ENCODE measurements at regions not wholly inside any gene's neighbourhood (a gene's known extent, or its start where the extent isn't known, plus 50 kb on each side); places are given as distances from the start of the nearest gene placed in this dataset.
"Not testable (repeated sequence)": the region's sequence is repeated elsewhere in the genome, so short reads cannot be mapped to it uniquely, and the experiment has no call there.

GRCh38 chr6:130557481-130558112, 191.8 kb downstream of the TMEM200A start:
- Histone ChIP-seq H3K4me3 (replicated peaks; ENCODE audit: low read depth, low read length) (no peak overlapping the region), H3K36me3 (ENCODE audit: control insufficient read depth, insufficient read depth, low read length) (no peaks in the 10 kb centered on the region), H3K27me3 (replicated peaks; ENCODE audit: control insufficient read depth, insufficient read depth, low read length) (no peaks in the 10 kb centered on the region)
- TF ChIP-seq CTCF (IDR thresholded peaks at IDR 0.05; ENCODE audit: insufficient read depth, low read length, poor library complexity, severe bottlenecking): no peak
- DNase-seq (ENCODE audit: extremely low read depth, insufficient read length): peak; percentile 45

- H3K27me3 ChIP-seq (replicated peaks; ENCODE audit: control insufficient read depth, insufficient read depth, low read length): no peaks in the 10 kb centered on the region
- no peak for DNase-seq (ENCODE audit: extremely low read depth, insufficient read length)
- H3K36me3 ChIP-seq (ENCODE audit: control insufficient read depth, insufficient read depth, low read length): no peaks in the 10 kb centered on the region
- TF ChIP-seq CTCF (IDR thresholded peaks at IDR 0.05; ENCODE audit: insufficient read depth, low read length, poor library complexity, severe bottlenecking): no peak
- no peak overlapping the region for H3K4me3 ChIP-seq (replicated peaks; ENCODE audit: low read depth, low read length)
Observed at GRCh38 chr6:130558131-130558530, 192.3 kb downstream of the TMEM200A start.

- TF ChIP-seq CTCF (IDR thresholded peaks at IDR 0.05; ENCODE audit: insufficient read depth, low read length, poor library complexity, severe bottlenecking): no peak
- Histone ChIP-seq H3K4me3 (replicated peaks; ENCODE audit: low read depth, low read length) (no peak overlapping the region), H3K36me3 (ENCODE audit: control insufficient read depth, insufficient read depth, low read length) (no peaks in the 10 kb centered on the region), H3K27me3 (replicated peaks; ENCODE audit: control insufficient read depth, insufficient read depth, low read length) (no peaks in the 10 kb centered on the region)
- DNase-seq (ENCODE audit: extremely low read depth, insufficient read length): no peak
Observed at GRCh38 chr6:130559166-130559565, 193.3 kb downstream of the TMEM200A start.

- no peaks in the 10 kb centered on the region for H3K36me3 ChIP-seq (ENCODE audit: control insufficient read depth, insufficient read depth, low read length)
- no peak for DNase-seq (ENCODE audit: extremely low read depth, insufficient read length)
- no peaks in the 10 kb centered on the region for H3K27me3 ChIP-seq (replicated peaks; ENCODE audit: control insufficient read depth, insufficient read depth, low read length)
- no peak overlapping the region for H3K4me3 ChIP-seq (replicated peaks; ENCODE audit: low read depth, low read length)
- TF ChIP-seq CTCF (IDR thresholded peaks at IDR 0.05; ENCODE audit: insufficient read depth, low read length, poor library complexity, severe bottlenecking): no peak
Observed at GRCh38 chr6:130560231-130560630, 194.4 kb downstream of the TMEM200A start.

GRCh38 chr6:130561159-130561558, 195.3 kb downstream of the TMEM200A start:
- not testable (repeated sequence) for H3K27me3 ChIP-seq (replicated peaks; ENCODE audit: control insufficient read depth, insufficient read depth, low read length); DNase-seq (ENCODE audit: extremely low read depth, insufficient read length); H3K4me3 ChIP-seq (replicated peaks; ENCODE audit: low read depth, low read length); H3K36me3 ChIP-seq (ENCODE audit: control insufficient read depth, insufficient read depth, low read length)

GRCh38 chr6:130565696-130566095, 199.9 kb downstream of the TMEM200A start:
- no peak for DNase-seq (ENCODE audit: extremely low read depth, insufficient read length)
- Histone ChIP-seq H3K4me3 (replicated peaks; ENCODE audit: low read depth, low read length) (no peak overlapping the region), H3K36me3 (ENCODE audit: control insufficient read depth, insufficient read depth, low read length) (no peaks in the 10 kb centered on the region), H3K27me3 (replicated peaks; ENCODE audit: control insufficient read depth, insufficient read depth, low read length) (no peaks in the 10 kb centered on the region)
- no peak for TF ChIP-seq CTCF (IDR thresholded peaks at IDR 0.05; ENCODE audit: insufficient read depth, low read length, poor library complexity, severe bottlenecking)
